GM21737 (cell line): ENCODE measurements at regions not wholly inside any gene's neighbourhood (a gene's known extent, or its start where the extent isn't known, plus 50 kb on each side); places are given as distances from the start of the nearest gene placed in this dataset.
A peak's percentile ranks its signal among the peaks of the same experiment; 100 is the strongest.
"Not testable (repeated sequence)": the region's sequence is repeated elsewhere in the genome, so short reads cannot be mapped to it uniquely, and the experiment has no call there.

Experiments
- ATAC-seq: cut with Tn5 transposase; IDR thresholded peaks from one replicate; pipeline ENCODE4 v1.9.1; 2021; ENCODE audit warnings: mild to moderate bottlenecking, moderate library complexity; ENCODE audit not compliant: unreplicated experiment

- ATAC-seq = no peak
Measured at GRCh38 chr20:48011025-48011424, 225.7 kb upstream of the SULF2 start.

- ATAC-seq = no peak
Measured at GRCh38 chr20:48010623-48011022, 225.3 kb upstream of the SULF2 start.

- no peak for ATAC-seq
Measured at GRCh38 chr20:48008850-48009515, 223.7 kb upstream of the SULF2 start.

- ATAC-seq = no peak
Measured at GRCh38 chr20:48007351-48007750, 222.1 kb upstream of the SULF2 start.

- no peak for ATAC-seq
Measured at GRCh38 chr20:48006036-48006833, 221.0 kb upstream of the SULF2 start.

- no peak for ATAC-seq
Measured at GRCh38 chr20:48003021-48003420, 217.7 kb upstream of the SULF2 start.

GRCh38 chr20:48002517-48002970 is 217.3 kb upstream of the SULF2 start:
- ATAC-seq = peak; percentile 74

- ATAC-seq = no peak
Measured at GRCh38 chr20:47999166-47999565, 213.9 kb upstream of the SULF2 start.

- ATAC-seq = no peak
Measured at GRCh38 chr20:47998736-47999135, 213.5 kb upstream of the SULF2 start.

GRCh38 chr20:47995661-47996060 is 210.4 kb upstream of the SULF2 start:
- ATAC-seq = no peak

GRCh38 chr20:47993817-47994216 is 208.5 kb upstream of the SULF2 start:
- no peak for ATAC-seq

- ATAC-seq = no peak
Measured at GRCh38 chr20:47993035-47993755, 207.9 kb upstream of the SULF2 start.

- no peak for ATAC-seq
Measured at GRCh38 chr20:47991875-47992488, 206.7 kb upstream of the SULF2 start.

GRCh38 chr20:47990507-47991150 is 205.3 kb upstream of the SULF2 start:
- no peak for ATAC-seq

GRCh38 chr20:47989957-47990356 is 204.7 kb upstream of the SULF2 start:
- no peak for ATAC-seq

GRCh38 chr20:47988676-47989075 is 203.4 kb upstream of the SULF2 start:
- no peak for ATAC-seq

GRCh38 chr20:47985092-47985850 is 200.0 kb upstream of the SULF2 start:
- no peak for ATAC-seq

- ATAC-seq = no peak
Measured at GRCh38 chr20:47984437-47984836, 199.2 kb upstream of the SULF2 start.

GRCh38 chr20:47983642-47984041 is 198.4 kb upstream of the SULF2 start:
- not testable (repeated sequence) for ATAC-seq
